Loucy (cell line): ENCODE measurements at regions not wholly inside any gene's neighbourhood (a gene's known extent, or its start where the extent isn't known, plus 50 kb on each side); places are given as distances from the start of the nearest gene placed in this dataset.

Experiments used
- CTCF ChIP-seq: fragments of 200-600 bp; sonication (generic); conservative IDR thresholded peaks from 2 replicates; pipeline ENCODE4 v1.5.1; 2014; ENCODE audit warnings: mild to moderate bottlenecking, antibody characterized with exemption, low read length
- EZH2phosphoT487 ChIP-seq: fragments of 200-600 bp; IDR thresholded peaks from 2 replicates; pipeline ENCODE4 v1.6.1; 2018; ENCODE audit warnings: antibody characterized with exemption, mild to moderate bottlenecking, moderate library complexity, borderline replicate concordance

DNA sequence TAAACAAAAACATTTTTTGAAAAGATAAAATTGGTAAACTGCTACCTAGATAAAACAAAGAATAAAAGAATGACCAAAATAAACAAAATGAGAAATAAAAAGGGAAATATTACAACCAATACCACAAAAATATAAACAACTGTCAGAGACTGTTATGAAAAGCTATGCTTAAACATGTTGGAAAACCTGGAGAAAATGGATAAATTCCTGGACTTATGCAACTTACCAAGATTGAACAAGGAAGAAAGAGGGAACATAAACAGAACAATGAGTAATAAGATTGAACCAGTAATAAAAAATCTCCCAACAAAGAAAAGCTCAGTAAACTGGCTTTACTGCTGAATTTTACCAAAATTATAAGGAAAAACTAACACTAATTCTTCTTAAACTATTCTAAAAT lies 518.7 kb downstream of the GRXCR1 start:
- TF ChIP-seq CTCF (no peak), EZH2phosphoT487 (no peak)
